ENCODE measurements at regions not wholly inside any gene's neighbourhood (a gene's known extent, or its start where the extent isn't known, plus 50 kb on each side); places are given as distances from the start of the nearest gene placed in this dataset.

DNA sequence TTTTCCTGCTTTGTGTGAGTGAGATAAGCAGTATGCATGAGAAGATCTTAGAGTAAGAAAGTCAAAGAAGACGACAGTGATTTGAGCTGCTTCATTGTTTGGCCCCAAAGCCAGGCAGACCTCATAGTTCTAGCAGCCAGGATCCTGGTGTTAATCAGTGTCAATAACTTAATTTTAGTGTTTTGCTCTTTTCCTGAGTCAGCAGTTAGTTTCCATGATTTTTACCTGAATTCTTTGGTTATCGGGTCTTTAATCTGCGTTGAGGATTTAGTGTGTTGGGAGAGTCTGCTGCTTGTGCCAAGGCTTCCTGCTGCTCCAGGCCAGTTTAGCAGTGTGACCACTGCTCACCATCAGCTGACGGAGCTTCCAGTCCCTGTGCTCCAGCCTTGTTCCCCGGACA, 241.6 kb upstream of the SOX5 start:
- no peaks in the 10 kb centered on the region for H3K9me2 ChIP-seq (replicated peaks; ENCODE audit: insufficient read depth, low read length)
- H3K4me3 ChIP-seq (ENCODE audit: low read length) = no peak overlapping the region
- no peaks in the 10 kb centered on the region for H3K4me1 ChIP-seq (ENCODE audit: low read length)
- no peaks in the 10 kb centered on the region for H3K36me3 ChIP-seq (ENCODE audit: insufficient read depth, low read length)
- no peaks in the 10 kb centered on the region for H4K20me1 ChIP-seq (ENCODE audit: insufficient read depth, low read depth, low read length)
- no peaks in the 10 kb centered on the region for H3K79me2 ChIP-seq (ENCODE audit: low read length)
- H3K27me3 ChIP-seq (ENCODE audit: low read length) = no peaks in the 10 kb centered on the region
- H2AFZ ChIP-seq (ENCODE audit: low read length) = no peak overlapping the region
- DNase-seq = no peak
- no peaks in the 10 kb centered on the region for H3K9me3 ChIP-seq (ENCODE audit: low read length)
- H3K9ac ChIP-seq (ENCODE audit: low read length) = no peak overlapping the region
- H3K4me2 ChIP-seq (ENCODE audit: low read depth, low read length, poor library complexity, severe bottlenecking) = no peak overlapping the region
- H3K27ac ChIP-seq (ENCODE audit: low read length) = no peak overlapping the region

DNA sequence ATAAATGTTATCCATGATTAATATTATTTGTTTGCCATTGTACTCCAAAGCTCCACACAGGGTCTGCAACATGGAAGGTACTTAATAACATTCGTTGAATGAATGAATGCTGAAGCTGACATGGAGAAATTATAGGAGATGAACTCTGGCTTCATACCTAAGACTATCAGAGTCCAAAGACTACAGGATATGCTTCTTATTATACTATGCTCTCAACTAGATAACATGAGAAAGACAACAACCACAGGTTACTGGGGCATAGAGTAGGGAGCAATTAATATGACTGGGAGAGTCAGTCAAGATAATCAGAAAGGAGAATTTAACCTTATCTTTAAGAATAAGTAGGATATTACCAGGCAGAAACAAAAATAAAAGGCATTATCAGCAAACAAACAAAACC, 236.3 kb upstream of the SOX5 start:
- Histone ChIP-seq H3K9ac (ENCODE audit: low read length) (no peak overlapping the region), H3K27ac (ENCODE audit: low read length) (no peak overlapping the region), H3K27me3 (ENCODE audit: low read length) (no peaks in the 10 kb centered on the region), H3K9me3 (ENCODE audit: low read length) (no peaks in the 10 kb centered on the region), H3K9me2 (replicated peaks; ENCODE audit: insufficient read depth, low read length) (no peaks in the 10 kb centered on the region), H3K79me2 (ENCODE audit: low read length) (no peaks in the 10 kb centered on the region), H4K20me1 (ENCODE audit: insufficient read depth, low read depth, low read length) (no peaks in the 10 kb centered on the region), H3K4me2 (ENCODE audit: low read depth, low read length, poor library complexity, severe bottlenecking) (no peak overlapping the region), H3K36me3 (ENCODE audit: insufficient read depth, low read length) (no peaks in the 10 kb centered on the region), H2AFZ (ENCODE audit: low read length) (no peak overlapping the region), H3K4me3 (ENCODE audit: low read length) (no peak overlapping the region), H3K4me1 (ENCODE audit: low read length) (no peaks in the 10 kb centered on the region)
- no peak for DNase-seq

DNA sequence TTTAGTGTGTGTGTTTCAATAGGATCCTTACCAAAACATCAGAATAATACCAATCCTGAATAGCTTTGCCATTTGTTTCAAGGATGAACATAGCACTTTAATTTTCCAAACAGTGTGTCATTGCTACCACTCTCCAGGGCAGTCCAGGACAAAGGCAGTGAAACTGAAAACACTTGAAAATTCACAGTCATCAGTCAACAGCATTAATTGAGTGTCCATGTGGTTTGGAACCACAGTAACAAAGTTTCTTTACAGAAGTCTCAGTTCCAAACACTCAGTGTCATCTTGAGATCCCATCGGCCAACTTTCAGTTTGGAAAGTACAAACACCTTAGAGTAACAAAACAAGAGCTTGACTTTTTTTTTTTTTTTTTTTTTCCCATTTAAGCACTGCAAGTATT, 228.4 kb upstream of the SOX5 start:
- Histone ChIP-seq H3K4me1 (ENCODE audit: low read length) (no peaks in the 10 kb centered on the region), H3K4me2 (ENCODE audit: low read depth, low read length, poor library complexity, severe bottlenecking) (no peak overlapping the region), H3K4me3 (ENCODE audit: low read length) (no peak overlapping the region), H3K36me3 (ENCODE audit: insufficient read depth, low read length) (no peaks in the 10 kb centered on the region), H3K9ac (ENCODE audit: low read length) (no peak overlapping the region), H3K27ac (ENCODE audit: low read length) (no peak overlapping the region), H2AFZ (ENCODE audit: low read length) (no peak overlapping the region), H4K20me1 (ENCODE audit: insufficient read depth, low read depth, low read length) (no peaks in the 10 kb centered on the region), H3K9me2 (replicated peaks; ENCODE audit: insufficient read depth, low read length) (no peaks in the 10 kb centered on the region), H3K9me3 (ENCODE audit: low read length) (no peaks in the 10 kb centered on the region), H3K27me3 (ENCODE audit: low read length) (no peaks in the 10 kb centered on the region), H3K79me2 (ENCODE audit: low read length) (no peaks in the 10 kb centered on the region)
- no peak for DNase-seq

DNA sequence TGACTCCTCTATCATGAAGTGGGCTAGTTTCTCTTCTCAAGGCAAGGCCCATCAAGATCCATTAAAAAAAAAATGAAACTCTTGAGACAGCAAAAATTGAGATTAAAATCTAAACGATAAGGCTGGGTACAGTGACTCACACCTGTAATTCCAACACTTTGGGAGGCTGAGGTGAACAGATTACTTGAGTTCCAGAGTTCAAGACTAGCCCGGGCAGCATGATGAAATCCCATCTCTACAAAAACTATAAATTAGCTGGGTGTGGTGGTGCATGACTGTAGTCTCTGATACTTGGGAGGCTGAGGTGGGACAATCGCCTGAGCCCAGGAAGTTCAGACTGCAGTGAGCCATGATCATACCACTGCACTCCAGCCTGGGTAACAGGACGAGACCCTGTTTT, 226.5 kb upstream of the SOX5 start:
- H3K4me2 ChIP-seq (ENCODE audit: low read depth, low read length, poor library complexity, severe bottlenecking) = no peak overlapping the region

DNA sequence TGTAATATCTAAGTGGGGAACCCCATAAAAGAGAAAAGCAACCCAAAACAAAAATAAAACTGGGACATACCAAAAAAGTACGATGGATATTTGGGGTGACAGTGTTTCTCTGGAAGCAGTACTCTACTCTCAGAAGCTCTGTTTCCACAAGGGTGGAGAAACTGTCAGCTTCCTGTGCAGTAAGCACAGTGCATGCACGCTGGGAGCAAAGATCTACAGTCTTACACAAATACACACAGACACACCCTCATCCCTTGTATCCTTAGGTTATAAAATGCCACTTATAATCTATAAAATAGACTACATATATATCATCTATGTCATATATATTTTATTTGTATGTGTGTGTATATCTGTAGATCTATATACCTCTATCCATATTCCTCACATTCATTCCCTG, 225.8 kb upstream of the SOX5 start:
- no peaks in the 10 kb centered on the region for H3K9me2 ChIP-seq (replicated peaks; ENCODE audit: insufficient read depth, low read length)
- no peaks in the 10 kb centered on the region for H3K4me1 ChIP-seq (ENCODE audit: low read length)
- H3K4me2 ChIP-seq (ENCODE audit: low read depth, low read length, poor library complexity, severe bottlenecking) = no peak overlapping the region

More for the DNA sequence above, 226.5 kb upstream of the SOX5 start:
- H3K9ac ChIP-seq (ENCODE audit: low read length) = no peak overlapping the region
- H2AFZ ChIP-seq (ENCODE audit: low read length) = no peak overlapping the region
- no peaks in the 10 kb centered on the region for H3K36me3 ChIP-seq (ENCODE audit: insufficient read depth, low read length)
- no peaks in the 10 kb centered on the region for H3K27me3 ChIP-seq (ENCODE audit: low read length)
- H3K79me2 ChIP-seq (ENCODE audit: low read length) = no peaks in the 10 kb centered on the region
- no peak for DNase-seq
- no peak overlapping the region for H3K27ac ChIP-seq (ENCODE audit: low read length)
- H3K9me3 ChIP-seq (ENCODE audit: low read length) = no peaks in the 10 kb centered on the region
- no peak overlapping the region for H3K4me3 ChIP-seq (ENCODE audit: low read length)
- H3K4me1 ChIP-seq (ENCODE audit: low read length) = no peaks in the 10 kb centered on the region
- no peaks in the 10 kb centered on the region for H3K9me2 ChIP-seq (replicated peaks; ENCODE audit: insufficient read depth, low read length)
- no peaks in the 10 kb centered on the region for H4K20me1 ChIP-seq (ENCODE audit: insufficient read depth, low read depth, low read length)

DNA sequence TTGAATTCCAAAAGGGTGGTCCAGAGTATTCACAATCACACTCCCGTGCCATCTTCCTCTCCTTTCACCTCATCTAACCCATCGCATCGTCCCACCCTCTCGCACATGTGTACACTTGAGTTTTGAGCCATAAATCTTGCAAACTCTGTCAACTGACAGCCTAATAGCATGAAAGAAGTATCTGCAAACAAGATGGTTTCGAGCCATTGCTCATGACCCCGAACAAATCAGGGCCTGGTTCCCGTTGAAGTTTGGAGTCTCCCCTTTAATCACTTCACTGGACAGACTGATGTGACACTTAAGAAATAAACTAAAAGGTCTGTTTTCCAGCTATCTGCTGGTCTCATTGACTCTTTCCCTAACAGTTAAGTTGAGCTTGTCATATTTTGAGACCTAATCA, 223.6 kb upstream of the SOX5 start:
- Histone ChIP-seq H3K9me2 (replicated peaks; ENCODE audit: insufficient read depth, low read length) (no peaks in the 10 kb centered on the region), H3K36me3 (ENCODE audit: insufficient read depth, low read length) (no peaks in the 10 kb centered on the region), H4K20me1 (ENCODE audit: insufficient read depth, low read depth, low read length) (no peaks in the 10 kb centered on the region), H3K9me3 (ENCODE audit: low read length) (no peaks in the 10 kb centered on the region), H3K27me3 (ENCODE audit: low read length) (no peaks in the 10 kb centered on the region), H3K27ac (ENCODE audit: low read length) (no peak overlapping the region), H3K4me2 (ENCODE audit: low read depth, low read length, poor library complexity, severe bottlenecking) (no peak overlapping the region), H2AFZ (ENCODE audit: low read length) (no peak overlapping the region), H3K9ac (ENCODE audit: low read length) (no peak overlapping the region), H3K4me1 (ENCODE audit: low read length) (no peaks in the 10 kb centered on the region), H3K79me2 (ENCODE audit: low read length) (no peaks in the 10 kb centered on the region), H3K4me3 (ENCODE audit: low read length) (no peak overlapping the region)
- no peak for DNase-seq

More for the DNA sequence above, 225.8 kb upstream of the SOX5 start:
- Histone ChIP-seq H3K79me2 (ENCODE audit: low read length) (no peaks in the 10 kb centered on the region), H4K20me1 (ENCODE audit: insufficient read depth, low read depth, low read length) (no peaks in the 10 kb centered on the region), H3K36me3 (ENCODE audit: insufficient read depth, low read length) (no peaks in the 10 kb centered on the region), H3K9ac (ENCODE audit: low read length) (no peak overlapping the region), H3K27ac (ENCODE audit: low read length) (no peak overlapping the region), H3K27me3 (ENCODE audit: low read length) (no peaks in the 10 kb centered on the region), H3K9me3 (ENCODE audit: low read length) (no peaks in the 10 kb centered on the region), H3K4me3 (ENCODE audit: low read length) (no peak overlapping the region), H2AFZ (ENCODE audit: low read length) (no peak overlapping the region)
- no peak for DNase-seq

DNA sequence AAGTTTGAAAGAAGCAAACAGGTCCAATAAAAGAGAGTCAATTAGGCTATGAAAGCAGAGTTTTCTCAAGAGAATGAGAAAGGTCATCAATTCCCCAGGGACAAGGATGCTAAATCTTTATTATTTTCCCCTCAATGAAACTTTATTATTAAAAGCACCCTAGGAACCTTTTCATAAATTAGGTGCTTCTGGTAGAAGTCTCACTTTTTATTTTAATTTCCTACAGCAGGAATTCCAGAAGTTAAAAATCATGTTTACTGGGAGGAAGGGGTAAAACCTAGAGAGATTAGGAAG, 223.2 kb upstream of the SOX5 start:
- Histone ChIP-seq H3K9ac (ENCODE audit: low read length) (no peak overlapping the region), H3K36me3 (ENCODE audit: insufficient read depth, low read length) (no peaks in the 10 kb centered on the region), H3K4me1 (ENCODE audit: low read length) (no peaks in the 10 kb centered on the region), H3K9me3 (ENCODE audit: low read length) (no peaks in the 10 kb centered on the region), H3K79me2 (ENCODE audit: low read length) (no peaks in the 10 kb centered on the region), H2AFZ (ENCODE audit: low read length) (no peak overlapping the region), H3K4me2 (ENCODE audit: low read depth, low read length, poor library complexity, severe bottlenecking) (no peak overlapping the region), H3K9me2 (replicated peaks; ENCODE audit: insufficient read depth, low read length) (no peaks in the 10 kb centered on the region), H4K20me1 (ENCODE audit: insufficient read depth, low read depth, low read length) (no peaks in the 10 kb centered on the region), H3K4me3 (ENCODE audit: low read length) (no peak overlapping the region), H3K27me3 (ENCODE audit: low read length) (no peaks in the 10 kb centered on the region), H3K27ac (ENCODE audit: low read length) (no peak overlapping the region)
- no peak for DNase-seq

DNA sequence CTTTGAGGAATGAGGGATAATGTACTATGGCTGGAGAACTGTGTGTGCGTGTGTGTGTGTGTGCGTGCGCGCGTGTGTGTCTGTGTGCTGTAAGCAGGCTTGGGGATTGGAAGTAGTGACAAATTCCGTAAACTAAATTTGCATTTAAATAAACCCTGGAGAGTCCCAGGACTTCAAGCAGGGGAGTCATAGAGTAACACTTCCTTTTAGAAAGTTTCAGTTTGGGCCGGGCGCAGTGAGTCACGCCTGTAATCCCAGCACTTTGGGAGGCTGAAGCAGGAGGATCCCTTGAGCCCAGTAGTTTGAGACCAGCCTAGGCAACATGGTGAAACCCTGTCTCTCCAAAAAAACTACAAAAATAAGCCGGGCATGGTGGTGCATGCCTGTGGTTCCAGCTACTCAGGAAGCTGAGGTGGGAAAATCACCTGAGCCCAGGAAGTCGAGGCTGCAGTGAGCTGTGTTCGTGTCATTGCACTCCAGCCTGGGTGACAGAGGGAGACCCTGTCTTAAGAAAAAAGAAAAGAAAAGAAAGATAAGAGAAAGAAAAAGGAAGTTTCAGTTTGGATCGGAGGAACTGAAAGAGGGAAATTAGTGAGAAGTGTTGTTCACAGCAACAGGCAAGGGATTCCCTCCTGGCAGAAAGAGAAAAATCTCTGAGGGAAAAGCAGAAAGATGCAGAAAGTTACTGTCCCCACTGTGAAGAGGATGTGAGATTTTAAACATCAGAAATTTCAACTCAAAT, 222.7 kb upstream of the SOX5 start:
- Histone ChIP-seq H3K27ac (ENCODE audit: low read length) (no peak overlapping the region), H3K4me3 (ENCODE audit: low read length) (no peak overlapping the region), H3K9ac (ENCODE audit: low read length) (no peak overlapping the region), H3K79me2 (ENCODE audit: low read length) (no peaks in the 10 kb centered on the region), H2AFZ (ENCODE audit: low read length) (no peak overlapping the region), H3K36me3 (ENCODE audit: insufficient read depth, low read length) (no peaks in the 10 kb centered on the region), H3K9me2 (replicated peaks; ENCODE audit: insufficient read depth, low read length) (no peaks in the 10 kb centered on the region), H3K9me3 (ENCODE audit: low read length) (no peaks in the 10 kb centered on the region), H3K27me3 (ENCODE audit: low read length) (no peaks in the 10 kb centered on the region), H3K4me2 (ENCODE audit: low read depth, low read length, poor library complexity, severe bottlenecking) (no peak overlapping the region), H4K20me1 (ENCODE audit: insufficient read depth, low read depth, low read length) (no peaks in the 10 kb centered on the region), H3K4me1 (ENCODE audit: low read length) (no peaks in the 10 kb centered on the region)
- DNase-seq = no peak

DNA sequence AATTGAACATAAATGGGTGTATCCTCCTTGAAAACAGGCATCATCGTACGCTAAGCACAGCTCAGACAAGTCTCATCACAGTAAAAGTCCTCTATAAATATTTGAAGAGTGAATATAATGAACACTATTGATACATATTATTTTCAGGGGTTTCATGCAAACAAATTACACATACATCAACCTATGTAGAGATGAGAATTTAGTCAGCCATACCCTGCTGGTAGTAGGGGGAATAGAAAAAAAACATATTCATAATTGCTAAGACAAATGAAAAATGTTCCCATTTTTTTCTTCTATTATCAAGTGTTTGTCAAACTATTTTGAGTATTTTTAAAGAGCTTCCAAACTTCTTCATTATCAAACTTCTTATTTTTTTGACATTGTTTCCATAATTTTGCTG, 205.6 kb upstream of the SOX5 start:
- no peak overlapping the region for H3K4me2 ChIP-seq (ENCODE audit: low read depth, low read length, poor library complexity, severe bottlenecking)
- no peaks in the 10 kb centered on the region for H3K79me2 ChIP-seq (ENCODE audit: low read length)
- H3K9me3 ChIP-seq (ENCODE audit: low read length) = no peaks in the 10 kb centered on the region
- no peak overlapping the region for H2AFZ ChIP-seq (ENCODE audit: low read length)
- 0 out of 2 replicates have a peak, but pooled peaks cover 3% of the 10 kb centered on the region for H3K27me3 ChIP-seq (ENCODE audit: low read length)
- no peaks in the 10 kb centered on the region for H3K9me2 ChIP-seq (replicated peaks; ENCODE audit: insufficient read depth, low read length)
- no peaks in the 10 kb centered on the region for H4K20me1 ChIP-seq (ENCODE audit: insufficient read depth, low read depth, low read length)
- H3K9ac ChIP-seq (ENCODE audit: low read length) = no peak overlapping the region
- DNase-seq = no peak
- H3K36me3 ChIP-seq (ENCODE audit: insufficient read depth, low read length) = no peaks in the 10 kb centered on the region
- no peak overlapping the region for H3K27ac ChIP-seq (ENCODE audit: low read length)
- H3K4me1 ChIP-seq (ENCODE audit: low read length) = no peaks in the 10 kb centered on the region
- H3K4me3 ChIP-seq (ENCODE audit: low read length) = no peak overlapping the region
